Activated CD8-positive, alpha-beta T cell treated with anti-CD3 and anti-CD28 coated beads, Interleukin-2, amount 10 ng/mL, durations not matched to agents 7 days and 5 days (primary cell): ENCODE measurements at regions not wholly inside any gene's neighbourhood (a gene's known extent, or its start where the extent isn't known, plus 50 kb on each side); places are given as distances from the start of the nearest gene placed in this dataset.
"Not testable (repeated sequence)": the region's sequence is repeated elsewhere in the genome, so short reads cannot be mapped to it uniquely, and the experiment has no call there.

Source experiments
- ATAC-seq: fragments of 150-1000 bp; cut with Tn5 transposase; one replicate; pipeline ENCODE4 v1.10.0; 2021; ENCODE audit warnings: moderate library complexity
- CTCF ChIA-PET: fragments of 350-600 bp; sonication (Branson Sonifier 250); formaldehyde crosslinking; loops from one replicate; lab custom pipeline; 2021; ENCODE audit warnings: antibody characterized with exemption; lab: Charles Lee
- POLR2A ChIA-PET: fragments of 350-600 bp; sonication (Branson Sonifier 250); formaldehyde crosslinking; loops from one replicate; lab custom pipeline; 2021; ENCODE audit warnings: antibody characterized with exemption; lab: Charles Lee
- DNase-seq: peaks from one replicate; pipeline ENCODE4 v3.0.0-alpha.2; 2020
- H3K27ac Mint-ChIP-seq: one replicate; pipeline ENCODE4 v1.8.0; 2021; ENCODE audit warnings: mild to moderate bottlenecking, mixed read lengths
- H3K27me3 Mint-ChIP-seq: one replicate; pipeline ENCODE4 v1.8.0; 2021; ENCODE audit warnings: low read depth, mixed read lengths
- H3K36me3 Mint-ChIP-seq: one replicate; pipeline ENCODE4 v1.8.0; 2021; ENCODE audit warnings: low read depth, mixed read lengths
- H3K4me1 Mint-ChIP-seq: one replicate; pipeline ENCODE4 v1.8.0; 2021; ENCODE audit warnings: low read depth, mixed read lengths
- H3K4me3 Mint-ChIP-seq: one replicate; pipeline ENCODE4 v1.8.0; 2021; ENCODE audit warnings: mild to moderate bottlenecking, mixed read lengths
- H3K9me3 Mint-ChIP-seq: one replicate; pipeline ENCODE4 v1.8.0; 2022; ENCODE audit warnings: mixed read lengths; ENCODE audit not compliant: insufficient read depth

DNA sequence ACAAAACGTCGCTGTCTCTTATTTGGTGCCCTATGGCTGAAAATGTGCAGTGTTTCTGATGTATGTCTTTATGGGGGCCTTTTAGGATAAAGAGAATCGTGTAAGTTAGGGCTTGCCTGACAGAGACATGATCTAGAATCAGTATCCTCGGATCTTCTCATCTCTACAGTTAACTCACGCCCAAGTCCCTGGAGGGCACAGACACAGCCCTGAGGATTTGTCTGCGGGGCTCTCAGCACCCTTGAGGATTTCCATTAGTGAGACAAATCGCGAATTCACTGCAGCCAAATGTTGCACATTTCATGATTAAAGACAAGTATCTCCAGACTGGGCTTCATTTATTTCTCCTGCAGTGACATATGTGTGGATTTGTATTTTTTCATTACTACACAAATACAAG lies 552.7 kb downstream of the C6orf118 start:
- no peaks in the 10 kb centered on the region for H3K36me3 Mint-ChIP-seq
- no peaks in the 10 kb centered on the region for H3K4me1 Mint-ChIP-seq
- H3K9me3 Mint-ChIP-seq: peaks cover 24% of the 10 kb centered on the region
- no peak overlapping the region for H3K27ac Mint-ChIP-seq
- ATAC-seq (no peak), DNase-seq (no peak)
- ChIA-PET POLR2A (no interaction called here), CTCF (no interaction called here)
- no peak overlapping the region for H3K4me3 Mint-ChIP-seq
- H3K27me3 Mint-ChIP-seq: no peaks in the 10 kb centered on the region

- DNase-seq (no peak), ATAC-seq (no peak)
- CTCF ChIA-PET: no interaction called here
- POLR2A ChIA-PET: no interaction called here
- Mint-ChIP-seq H3K4me3 (no peak overlapping the region), H3K27ac (no peak overlapping the region), H3K27me3 (no peaks in the 10 kb centered on the region), H3K4me1 (no peaks in the 10 kb centered on the region), H3K9me3 (peaks cover 20% of the 10 kb centered on the region), H3K36me3 (no peaks in the 10 kb centered on the region)
Observed at GRCh38 chr6:164756142-164756541, 553.3 kb downstream of the C6orf118 start.

- H3K4me3 Mint-ChIP-seq: no peak overlapping the region
- no peaks in the 10 kb centered on the region for H3K4me1 Mint-ChIP-seq
- ChIA-PET POLR2A (no interaction called here), CTCF (no interaction called here)
- no peak overlapping the region for H3K27ac Mint-ChIP-seq
- DNase-seq (no peak), ATAC-seq (no peak)
- H3K9me3 Mint-ChIP-seq: peaks cover 25% of the 10 kb centered on the region
- H3K27me3 Mint-ChIP-seq: no peaks in the 10 kb centered on the region
- no peaks in the 10 kb centered on the region for H3K36me3 Mint-ChIP-seq
Observed at GRCh38 chr6:164753517-164753916, 555.9 kb downstream of the C6orf118 start.

GRCh38 chr6:164751395-164751794 lies 558.0 kb downstream of the C6orf118 start:
- DNase-seq: no peak
- ATAC-seq: no peak
- H3K27me3 Mint-ChIP-seq: no peaks in the 10 kb centered on the region
- H3K4me1 Mint-ChIP-seq: no peaks in the 10 kb centered on the region
- POLR2A ChIA-PET: no interaction called here
- no peaks in the 10 kb centered on the region for H3K36me3 Mint-ChIP-seq
- CTCF ChIA-PET: no interaction called here
- H3K9me3 Mint-ChIP-seq: peaks cover 24% of the 10 kb centered on the region
- no peak overlapping the region for H3K27ac Mint-ChIP-seq
- no peak overlapping the region for H3K4me3 Mint-ChIP-seq

DNA sequence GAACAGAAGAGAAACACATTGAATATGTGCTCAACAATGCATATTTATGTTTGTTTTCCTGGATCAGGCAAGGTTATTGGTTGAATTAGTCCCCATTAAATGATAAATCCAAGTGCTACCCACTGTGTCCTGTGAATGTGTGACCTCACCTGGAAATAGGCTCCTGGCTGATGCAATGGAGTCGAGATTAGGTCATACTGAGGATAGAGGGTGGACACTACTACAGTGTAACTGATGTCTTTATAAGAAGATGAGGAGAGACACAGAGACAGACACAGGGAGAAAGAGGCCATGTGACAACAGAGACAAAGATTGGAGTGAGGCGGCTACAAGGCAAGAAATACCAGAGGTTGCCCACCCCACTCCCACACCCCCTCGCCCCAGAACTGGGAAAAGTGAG lies 559.3 kb downstream of the C6orf118 start:
- POLR2A ChIA-PET: no interaction called here
- CTCF ChIA-PET: no interaction called here
- no peaks in the 10 kb centered on the region for H3K36me3 Mint-ChIP-seq
- ATAC-seq: no peak
- no peak for DNase-seq
- no peak overlapping the region for H3K4me3 Mint-ChIP-seq
- no peaks in the 10 kb centered on the region for H3K27me3 Mint-ChIP-seq
- peaks cover 28% of the 10 kb centered on the region for H3K9me3 Mint-ChIP-seq
- H3K4me1 Mint-ChIP-seq: no peaks in the 10 kb centered on the region
- H3K27ac Mint-ChIP-seq: no peak overlapping the region

DNA sequence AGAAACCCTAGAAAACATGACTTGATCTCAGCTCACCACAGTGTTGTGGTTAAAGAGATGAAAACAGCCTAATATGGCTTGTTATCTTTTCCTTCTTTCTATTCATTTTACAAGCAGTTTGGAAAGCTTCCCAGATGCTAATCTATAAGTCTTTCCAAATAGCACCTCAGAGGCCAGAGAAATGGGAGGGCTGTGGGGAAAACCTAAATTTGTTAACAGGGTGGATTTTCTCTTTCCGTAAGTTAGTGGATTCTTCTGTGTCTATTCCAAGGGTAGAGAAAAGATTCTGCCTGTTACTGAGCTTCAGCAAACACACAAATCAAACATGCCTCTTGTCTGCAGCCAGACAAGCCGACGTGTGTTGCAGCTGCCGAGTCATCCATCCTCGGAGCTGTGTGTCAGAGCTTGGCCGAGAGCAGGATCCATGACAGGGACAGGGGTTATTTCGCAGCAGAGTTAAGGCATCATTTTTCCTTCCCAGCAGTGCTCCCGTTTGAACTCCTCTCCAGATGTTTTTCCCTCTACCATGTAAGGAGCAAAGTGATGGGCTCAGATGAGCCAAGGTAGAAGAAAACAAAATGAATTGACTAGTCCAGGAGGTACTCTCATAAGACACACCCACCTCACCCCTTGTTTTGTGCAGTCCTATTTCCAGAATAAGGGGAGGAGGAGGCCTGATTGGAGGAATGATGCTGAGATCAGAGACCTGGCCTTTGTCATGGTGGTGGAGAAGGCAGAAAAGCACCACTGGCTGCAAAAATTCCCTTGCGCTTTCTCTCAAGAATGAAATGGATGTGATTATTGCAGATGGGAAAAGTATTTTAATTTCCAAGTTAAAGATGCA lies 560.0 kb downstream of the C6orf118 start:
- Mint-ChIP-seq H3K9me3 (peaks cover 28% of the 10 kb centered on the region), H3K4me3 (no peak overlapping the region), H3K4me1 (no peaks in the 10 kb centered on the region), H3K36me3 (no peaks in the 10 kb centered on the region), H3K27ac (no peak overlapping the region), H3K27me3 (no peaks in the 10 kb centered on the region)
- POLR2A ChIA-PET: no interaction called here
- no peak for ATAC-seq
- DNase-seq: no peak
- CTCF ChIA-PET: no interaction called here

DNA sequence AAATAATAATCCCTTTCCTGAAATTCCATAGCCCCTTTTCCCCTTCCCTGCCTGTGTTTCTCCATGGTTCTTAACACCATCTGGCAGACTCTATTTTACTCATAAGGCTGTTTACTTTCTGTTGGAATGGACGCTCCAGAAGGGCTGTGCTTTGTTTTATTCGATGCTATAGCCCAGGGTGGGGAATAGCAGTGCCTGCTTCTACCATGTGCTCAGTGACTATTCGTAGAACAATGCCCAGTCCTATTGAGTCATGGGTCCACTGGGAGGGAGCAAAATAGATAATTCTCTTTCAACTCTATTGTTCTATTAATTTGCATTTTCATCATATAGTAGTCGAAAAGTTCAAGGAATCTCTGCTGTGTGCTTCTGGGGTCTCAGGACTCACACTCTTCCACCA lies 565.1 kb downstream of the C6orf118 start:
- POLR2A ChIA-PET: no interaction called here
- H3K9me3 Mint-ChIP-seq: peaks cover 19% of the 10 kb centered on the region
- no peak overlapping the region for H3K4me3 Mint-ChIP-seq
- ATAC-seq (no peak), DNase-seq (no peak)
- H3K4me1 Mint-ChIP-seq: no peaks in the 10 kb centered on the region
- CTCF ChIA-PET: no interaction called here
- H3K27me3 Mint-ChIP-seq: no peaks in the 10 kb centered on the region
- H3K36me3 Mint-ChIP-seq: no peaks in the 10 kb centered on the region
- H3K27ac Mint-ChIP-seq: no peak overlapping the region

DNA sequence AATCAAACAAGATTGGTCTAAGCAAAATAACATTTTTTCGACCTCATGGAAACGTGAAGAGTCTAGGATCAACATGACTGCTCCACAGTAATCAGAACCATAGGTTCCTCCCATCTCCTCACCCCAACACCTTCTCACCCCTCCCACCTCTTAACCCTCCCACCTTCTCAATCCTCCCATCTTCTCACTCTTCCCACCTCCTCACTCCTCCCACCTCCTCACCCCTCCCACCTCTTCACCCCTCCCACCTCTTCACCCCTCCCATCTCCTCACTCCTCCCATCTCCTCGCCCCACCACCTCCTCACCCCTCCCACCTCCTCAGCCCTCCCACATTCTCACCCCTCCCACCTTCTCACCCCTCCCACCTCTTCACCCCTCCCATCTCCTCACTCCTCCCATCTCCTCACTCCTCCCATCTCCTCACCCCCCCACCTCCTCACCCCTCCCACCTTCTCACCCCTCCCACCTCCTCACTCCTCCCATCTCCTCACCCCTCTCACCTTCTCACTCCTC lies 567.4 kb downstream of the C6orf118 start:
- POLR2A ChIA-PET: no interaction called here
- Mint-ChIP-seq H3K27me3 (no peaks in the 10 kb centered on the region), H3K27ac (no peak overlapping the region), H3K4me1 (no peaks in the 10 kb centered on the region), H3K36me3 (no peaks in the 10 kb centered on the region), H3K9me3 (peaks cover 29% of the 10 kb centered on the region), H3K4me3 (no peak overlapping the region)
- CTCF ChIA-PET: no interaction called here
- DNase-seq (no peak), ATAC-seq (no peak)

DNA sequence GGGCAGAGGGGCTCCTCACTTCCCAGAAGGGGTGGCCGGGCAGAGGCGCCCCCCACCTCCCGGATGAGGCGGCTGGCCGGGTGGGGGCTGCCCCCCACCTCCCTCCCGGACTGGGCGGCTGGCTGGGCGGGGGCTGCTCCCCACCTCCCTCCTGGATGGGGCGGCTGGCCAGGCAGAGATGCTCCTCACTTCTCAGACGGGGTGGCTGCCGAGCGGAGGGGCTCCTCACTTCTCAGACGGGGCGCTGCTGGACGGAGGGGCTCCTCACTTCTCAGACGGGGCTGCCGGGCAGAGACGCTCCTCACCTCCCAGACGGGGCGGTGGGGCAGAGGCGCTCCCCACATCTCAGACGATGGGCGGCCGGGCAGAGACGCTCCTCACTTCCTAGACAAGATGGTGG lies 573.3 kb downstream of the C6orf118 start:
- H3K27me3 Mint-ChIP-seq, CTCF ChIA-PET, H3K4me3 Mint-ChIP-seq, POLR2A ChIA-PET, ATAC-seq, DNase-seq, H3K27ac Mint-ChIP-seq, H3K36me3 Mint-ChIP-seq, H3K4me1 Mint-ChIP-seq: not testable (repeated sequence)
- peaks cover 27% of the 10 kb centered on the region for H3K9me3 Mint-ChIP-seq

DNA sequence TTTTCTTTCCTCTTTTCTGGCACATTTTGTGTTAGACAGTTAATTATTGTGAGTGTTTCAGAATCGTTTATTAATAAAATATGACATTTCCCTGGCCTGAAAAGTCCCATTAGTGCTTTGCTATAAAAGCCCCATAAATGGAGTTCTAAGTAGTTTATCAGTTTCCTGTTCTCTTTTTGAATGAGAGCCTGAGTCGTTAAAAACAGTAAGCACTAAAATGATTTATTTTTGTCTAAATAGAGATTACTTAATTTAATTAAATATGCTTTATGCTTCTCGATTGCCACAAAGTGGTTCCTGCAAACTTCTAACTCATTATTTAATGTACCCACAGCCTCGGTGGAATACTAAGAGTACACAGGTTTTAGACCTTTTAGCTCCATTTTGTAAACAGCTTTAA lies 577.9 kb downstream of the C6orf118 start:
- Mint-ChIP-seq H3K36me3 (no peaks in the 10 kb centered on the region), H3K9me3 (peaks cover 8% of the 10 kb centered on the region), H3K27me3 (no peaks in the 10 kb centered on the region), H3K4me3 (no peak overlapping the region), H3K4me1 (no peaks in the 10 kb centered on the region), H3K27ac (no peak overlapping the region)
- CTCF ChIA-PET: no interaction called here
- ATAC-seq (no peak), DNase-seq (no peak)
- POLR2A ChIA-PET: no interaction called here

DNA sequence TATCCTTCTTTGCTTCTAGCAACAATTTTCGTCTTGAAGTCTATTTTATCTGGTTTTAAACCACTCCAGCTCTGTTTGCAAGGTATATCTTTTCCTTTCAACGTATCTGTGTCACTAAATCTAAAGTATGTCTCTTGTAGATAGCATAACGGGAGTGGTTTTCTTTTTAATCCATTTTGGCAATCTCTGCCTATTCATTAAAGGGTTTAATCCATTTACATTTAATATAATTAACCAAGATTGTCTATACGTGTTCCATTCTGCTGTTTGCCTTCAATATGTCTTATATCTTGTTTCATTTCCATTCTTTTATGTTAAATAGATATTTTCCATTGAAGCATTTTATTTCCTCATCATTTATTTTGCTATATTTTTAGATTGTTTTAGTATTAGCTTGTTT lies 587.9 kb downstream of the C6orf118 start:
- no peak for ATAC-seq
- Mint-ChIP-seq H3K4me1 (no peaks in the 10 kb centered on the region), H3K9me3 (peaks cover 22% of the 10 kb centered on the region), H3K27me3 (no peaks in the 10 kb centered on the region), H3K36me3 (no peaks in the 10 kb centered on the region), H3K4me3 (no peak overlapping the region), H3K27ac (no peak overlapping the region)
- POLR2A ChIA-PET: no interaction called here
- CTCF ChIA-PET: no interaction called here
- DNase-seq: no peak

- ATAC-seq (no peak), DNase-seq (no peak)
- H3K36me3 Mint-ChIP-seq: no peaks in the 10 kb centered on the region
- peaks cover 9% of the 10 kb centered on the region for H3K9me3 Mint-ChIP-seq
- ChIA-PET CTCF (no interaction called here), POLR2A (no interaction called here)
- no peaks in the 10 kb centered on the region for H3K4me1 Mint-ChIP-seq
- H3K27me3 Mint-ChIP-seq: no peaks in the 10 kb centered on the region
- no peak overlapping the region for H3K27ac Mint-ChIP-seq
- H3K4me3 Mint-ChIP-seq: no peak overlapping the region
Observed at GRCh38 chr6:164700497-164700896, 608.9 kb downstream of the C6orf118 start.

GRCh38 chr6:164695896-164696295 lies 613.5 kb downstream of the C6orf118 start:
- no peaks in the 10 kb centered on the region for H3K36me3 Mint-ChIP-seq
- no peak overlapping the region for H3K27ac Mint-ChIP-seq
- H3K27me3 Mint-ChIP-seq: no peaks in the 10 kb centered on the region
- H3K4me1 Mint-ChIP-seq: no peaks in the 10 kb centered on the region
- CTCF ChIA-PET: no interaction called here
- POLR2A ChIA-PET: no interaction called here
- no peak overlapping the region for H3K4me3 Mint-ChIP-seq
- no peak for DNase-seq
- ATAC-seq: no peak
- H3K9me3 Mint-ChIP-seq: peaks cover 12% of the 10 kb centered on the region
